Sigmoid colon (tissue), 6 donors: ENCODE measurements at regions not wholly inside any gene's neighbourhood (a gene's known extent, or its start where the extent isn't known, plus 50 kb on each side); places are given as distances from the start of the nearest gene placed in this dataset.

Experiments
- DNase-seq: peaks from one replicate; pipeline ENCODE4 v3.0.0-alpha.2; 2019
- H3K27ac ChIP-seq, 4 donors: fragments of 200-600 bp; sonication (generic); one replicate each; pipeline ENCODE4 v1.5.1; 2016 to 2019; ENCODE audit warnings: mild to moderate bottlenecking in 1 of 4
- H3K27me3 ChIP-seq, 3 donors: fragments of 200-600 bp; sonication (generic); one replicate each; pipeline ENCODE4 v1.5.1; 2019; ENCODE audit warnings: mild to moderate bottlenecking in 1 of 3
- H3K36me3 ChIP-seq, 4 donors: fragments of 200-600 bp; sonication (generic); one replicate each; pipeline ENCODE4 v1.5.1; 2016 to 2019
- H3K4me1 ChIP-seq, 4 donors: fragments of 200-600 bp; sonication (generic); one replicate each; pipeline ENCODE4 v1.5.1; 2017 to 2019
- H3K4me3 ChIP-seq, 4 donors: fragments of 200-600 bp; sonication (generic); one replicate each; pipeline ENCODE4 v1.5.1; 2017 to 2019; ENCODE audit warnings: mild to moderate bottlenecking in 2 of 4, moderate library complexity in 1 of 4
- H3K9me3 ChIP-seq, 4 donors: fragments of 200-600 bp in 3 of 4; sonication (generic) in 3 of 4; one replicate each; pipeline versions ENCODE4 v1.5.1 to v1.6.1; 2013 to 2019
- EP300 ChIP-seq, 4 donors: sonication (generic); formaldehyde crosslinking; IDR thresholded peaks; one replicate each; pipeline ENCODE4 v1.6.1; 2017; ENCODE audit warnings: antibody characterized with exemption in 4 of 4
- POLR2A ChIP-seq, 2 donors: fragments of 450-650 bp; IDR thresholded peaks; one replicate each; pipeline ENCODE4 v1.6.1; 2016; ENCODE audit warnings: antibody characterized with exemption in 2 of 2, mild to moderate bottlenecking in 2 of 2, moderate library complexity in 2 of 2
- POLR2AphosphoS5 ChIP-seq, 4 donors: sonication (generic); formaldehyde crosslinking; IDR thresholded peaks; one replicate each; pipeline ENCODE4 v1.6.1; 2017; ENCODE audit warnings: antibody characterized with exemption in 4 of 4
- WGBS, 2 donors: extraction: QIAGEN DNeasy Blood & Tissue Kit; methylation state at CpG; one replicate each; pipeline ENCODE4 v1.1.7; 2013; 5-methylcytosine and 5-hydroxymethylcytosine counted together
- intact Hi-C: fragments of 100-400 bp; cut with DNase I; formaldehyde crosslinking; loops from one replicate; pipeline ENCODE4 v1.15.1; 2023
- TF ChIP-seq, protein P1 (sequence below), 4 experiments: fragments of 450-650 bp in 3 of 4; fragments of 200-600 bp in 1 of 4; IDR thresholded peaks; one replicate each; pipeline ENCODE4 v1.5.1; 2016 to 2019; ENCODE audit warnings: antibody characterized with exemption in 4 of 4, mild to moderate bottlenecking in 3 of 4, moderate library complexity in 2 of 4
- donor health status: healthy with polysubstance abuse.
- donor health status: healthy.

DNA sequence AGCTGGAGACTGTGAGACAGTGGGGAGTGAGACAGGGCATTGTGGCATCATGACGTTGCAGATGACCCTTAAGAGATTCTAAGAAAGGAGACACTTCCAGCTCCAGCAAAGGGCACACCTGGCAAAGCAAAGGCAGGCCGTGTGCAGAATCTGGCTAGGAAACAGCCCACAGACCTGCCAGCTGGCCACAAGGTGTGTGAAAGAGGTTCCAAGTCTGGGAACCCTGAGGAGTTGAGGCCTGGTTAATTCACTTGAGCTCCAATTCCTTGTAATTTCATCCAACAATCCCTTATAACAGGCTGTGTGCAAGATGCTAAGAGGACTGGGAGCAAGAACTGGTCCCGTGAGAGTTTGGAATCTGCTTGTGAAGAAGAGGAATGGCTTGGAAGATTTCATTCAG, 72.8 kb upstream of the FAM9A start:
- intact Hi-C loops: no loop called here
- no peaks in the 10 kb centered on the region for H3K4me1 ChIP-seq
- TF ChIP-seq, protein P1, sequence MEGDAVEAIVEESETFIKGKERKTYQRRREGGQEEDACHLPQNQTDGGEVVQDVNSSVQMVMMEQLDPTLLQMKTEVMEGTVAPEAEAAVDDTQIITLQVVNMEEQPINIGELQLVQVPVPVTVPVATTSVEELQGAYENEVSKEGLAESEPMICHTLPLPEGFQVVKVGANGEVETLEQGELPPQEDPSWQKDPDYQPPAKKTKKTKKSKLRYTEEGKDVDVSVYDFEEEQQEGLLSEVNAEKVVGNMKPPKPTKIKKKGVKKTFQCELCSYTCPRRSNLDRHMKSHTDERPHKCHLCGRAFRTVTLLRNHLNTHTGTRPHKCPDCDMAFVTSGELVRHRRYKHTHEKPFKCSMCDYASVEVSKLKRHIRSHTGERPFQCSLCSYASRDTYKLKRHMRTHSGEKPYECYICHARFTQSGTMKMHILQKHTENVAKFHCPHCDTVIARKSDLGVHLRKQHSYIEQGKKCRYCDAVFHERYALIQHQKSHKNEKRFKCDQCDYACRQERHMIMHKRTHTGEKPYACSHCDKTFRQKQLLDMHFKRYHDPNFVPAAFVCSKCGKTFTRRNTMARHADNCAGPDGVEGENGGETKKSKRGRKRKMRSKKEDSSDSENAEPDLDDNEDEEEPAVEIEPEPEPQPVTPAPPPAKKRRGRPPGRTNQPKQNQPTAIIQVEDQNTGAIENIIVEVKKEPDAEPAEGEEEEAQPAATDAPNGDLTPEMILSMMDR (IDR thresholded peaks at IDR 0.05): no peak
- no peak for TF ChIP-seq EP300 (IDR thresholded peaks at IDR 0.05)
- H3K27ac ChIP-seq: no peak overlapping the region
- H3K4me3 ChIP-seq: no peak overlapping the region
- H3K36me3 ChIP-seq: no peaks in the 10 kb centered on the region
- H3K9me3 ChIP-seq: no peaks in the 10 kb centered on the region
- H3K27me3 ChIP-seq: peaks cover 0 to 3% (median 0%) of the 10 kb centered on the region in 3 donors
- DNase-seq: no peak
- WGBS, 2 donors: 77 to 79% methylated on average over 3 of the region's 3 CpGs

DNA sequence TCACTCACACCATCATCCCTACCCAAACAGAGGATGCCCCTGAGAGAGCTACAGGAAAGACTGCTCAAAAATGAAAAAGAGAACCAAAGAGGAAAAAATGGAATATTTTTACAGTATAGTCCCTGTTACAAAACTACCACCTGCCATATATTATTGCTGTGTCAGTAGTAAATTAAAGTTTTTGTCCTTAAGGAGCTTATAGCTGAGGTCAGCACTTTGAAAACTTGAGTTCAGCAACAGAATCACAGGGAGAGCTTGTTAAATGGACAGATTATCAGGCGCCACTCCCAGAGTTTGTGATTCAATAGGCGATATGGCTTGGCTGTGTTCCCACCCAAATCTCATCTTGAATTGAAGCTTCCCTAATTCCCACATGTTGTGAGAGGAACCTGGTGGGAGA, 71.9 kb upstream of the FAM9A start:
- H3K27ac ChIP-seq: no peak overlapping the region
- H3K36me3 ChIP-seq: no peaks in the 10 kb centered on the region
- H3K4me1 ChIP-seq: no peaks in the 10 kb centered on the region
- TF ChIP-seq POLR2A (IDR thresholded peaks at IDR 0.05) (no peak), EP300 (IDR thresholded peaks at IDR 0.05) (no peak), POLR2AphosphoS5 (IDR thresholded peaks at IDR 0.05) (no peak)
- TF ChIP-seq, protein P1 (IDR thresholded peaks at IDR 0.05): no peak
- no peak overlapping the region for H3K4me3 ChIP-seq
- 37 to 79% methylated on average over 2 of the region's 2 CpGs for WGBS, 2 donors
- H3K27me3 ChIP-seq: peaks cover 0 to 3% (median 0%) of the 10 kb centered on the region in 3 donors
- intact Hi-C loops: no loop called here
- H3K9me3 ChIP-seq: no peaks in the 10 kb centered on the region
- DNase-seq: no peak

DNA sequence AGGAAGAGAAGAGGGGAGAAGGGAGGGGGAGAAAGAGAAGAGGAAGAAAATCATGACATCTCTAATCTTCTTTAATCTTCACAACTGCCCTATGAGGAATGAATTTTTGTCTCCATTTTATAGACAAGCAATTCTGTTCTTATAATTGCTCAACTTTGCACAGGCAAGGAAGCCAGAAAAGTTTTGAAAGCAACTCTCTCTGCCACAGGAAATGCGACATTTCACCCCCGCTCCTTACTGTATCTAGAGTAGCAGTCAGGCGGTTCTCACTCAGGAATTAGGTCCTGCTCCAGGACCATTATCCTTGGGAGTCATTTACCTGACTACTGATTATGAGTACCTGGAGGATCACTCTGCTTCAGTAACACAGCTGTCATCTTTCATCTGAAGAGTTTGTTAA, 69.2 kb upstream of the FAM9A start:
- no peaks in the 10 kb centered on the region for H3K4me1 ChIP-seq
- no peak overlapping the region for H3K27ac ChIP-seq
- H3K36me3 ChIP-seq: no peaks in the 10 kb centered on the region
- TF ChIP-seq, protein P1 (IDR thresholded peaks at IDR 0.05): no peak
- no peak for TF ChIP-seq POLR2AphosphoS5 (IDR thresholded peaks at IDR 0.05)
- TF ChIP-seq EP300 (IDR thresholded peaks at IDR 0.05): no peak
- no peak for TF ChIP-seq POLR2A (IDR thresholded peaks at IDR 0.05)
- H3K27me3 ChIP-seq: peaks cover 0 to 3% (median 0%) of the 10 kb centered on the region in 3 donors
- intact Hi-C loops: no loop called here
- 78 to 79% methylated on average over 3 of the region's 3 CpGs for WGBS, 2 donors
- H3K9me3 ChIP-seq: no peaks in the 10 kb centered on the region
- no peak overlapping the region for H3K4me3 ChIP-seq
- no peak for DNase-seq

DNA sequence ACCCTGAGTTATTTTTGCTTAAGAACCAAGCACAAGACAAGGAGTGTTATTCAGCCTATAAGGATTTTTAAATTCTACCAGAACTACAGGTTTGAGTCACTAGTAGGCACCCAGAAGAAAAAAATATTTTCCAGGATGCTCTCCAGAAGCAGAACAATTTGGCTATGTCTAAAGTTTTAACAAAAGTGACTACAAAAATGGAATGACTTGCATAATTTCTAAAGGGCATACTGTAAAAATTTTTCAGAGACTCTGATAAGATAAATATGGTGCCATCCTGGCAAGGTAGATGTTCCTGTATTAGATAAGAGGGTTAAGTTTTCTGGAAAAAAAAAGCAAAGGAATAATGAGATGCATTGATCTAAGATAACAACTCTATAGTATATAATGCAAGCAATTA, 68.6 kb upstream of the FAM9A start:
- TF ChIP-seq, protein P1 (IDR thresholded peaks at IDR 0.05): no peak
- TF ChIP-seq POLR2AphosphoS5 (IDR thresholded peaks at IDR 0.05) (no peak), POLR2A (IDR thresholded peaks at IDR 0.05) (no peak), EP300 (IDR thresholded peaks at IDR 0.05) (no peak)
- DNase-seq: no peak
- H3K36me3 ChIP-seq: no peaks in the 10 kb centered on the region
- H3K9me3 ChIP-seq: no peaks in the 10 kb centered on the region
- H3K27me3 ChIP-seq: peaks cover 0 to 3% (median 0%) of the 10 kb centered on the region in 3 donors
- no peak overlapping the region for H3K27ac ChIP-seq
- H3K4me1 ChIP-seq: no peaks in the 10 kb centered on the region
- no peak overlapping the region for H3K4me3 ChIP-seq
- intact Hi-C loops: no loop called here

DNA sequence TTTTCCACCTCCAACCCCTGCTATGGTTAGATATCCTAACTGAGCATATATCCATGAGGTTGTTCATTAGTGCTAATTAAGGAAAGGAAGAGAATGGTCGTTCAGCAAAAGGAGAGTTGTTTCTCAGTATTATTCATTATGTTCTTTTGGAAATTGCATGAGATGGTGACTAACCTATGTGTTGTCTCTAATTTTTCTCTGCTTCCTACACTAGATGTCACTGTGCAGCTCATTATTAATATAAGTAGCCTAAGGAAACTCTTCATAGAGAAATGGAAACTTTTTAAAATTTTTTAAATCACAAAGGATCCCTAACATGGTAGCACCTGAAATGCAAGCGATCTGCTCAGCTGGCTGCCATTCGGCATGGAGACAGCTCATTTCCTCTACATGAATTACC, 67.7 kb upstream of the FAM9A start:
- Histone ChIP-seq H3K4me1 (no peaks in the 10 kb centered on the region), H3K9me3 (no peaks in the 10 kb centered on the region), H3K27ac (no peak overlapping the region), H3K4me3 (no peak overlapping the region), H3K36me3 (no peaks in the 10 kb centered on the region), H3K27me3 (peaks cover 0 to 3% (median 0%) of the 10 kb centered on the region in 3 donors)
- TF ChIP-seq POLR2A (IDR thresholded peaks at IDR 0.05): no peak
- TF ChIP-seq, protein P1 (IDR thresholded peaks at IDR 0.05): peak in 1 of 4 experiments; percentile 11
- DNase-seq: no peak
- intact Hi-C loops: no loop called here
- WGBS, 2 donors: 44 to 58% methylated on average over 3 of the region's 3 CpGs
